C4-2B (cell line): ENCODE measurements at regions not wholly inside any gene's neighbourhood (a gene's known extent, or its start where the extent isn't known, plus 50 kb on each side); places are given as distances from the start of the nearest gene placed in this dataset.

Experiments used
- CTCF ChIP-seq: fragments of 450-650 bp; conservative IDR thresholded peaks from 2 replicates; pipeline ENCODE4 v1.5.1; 2017; ENCODE audit warnings: mild to moderate bottlenecking
- ZFX ChIP-seq: fragments of 450-650 bp; IDR thresholded peaks from 2 replicates; pipeline ENCODE4 v1.6.1; 2017

- TF ChIP-seq CTCF: no peak
- TF ChIP-seq ZFX: no peak
Observed at GRCh38 chr7:96422388-96422787, 100.5 kb upstream of the SLC25A13 start.
